Ramos (cell line): ENCODE measurements at regions not wholly inside any gene's neighbourhood (a gene's known extent, or its start where the extent isn't known, plus 50 kb on each side); places are given as distances from the start of the nearest gene placed in this dataset.

Source experiments
- in situ Hi-C: fragments of 300-500 bp; cut with MboI; formaldehyde crosslinking; loops from one replicate; pipeline ENCODE4 v1.14.3; 2022; ENCODE audit warnings: low sequenced_read_pairs; ENCODE audit not compliant: unreplicated experiment

DNA sequence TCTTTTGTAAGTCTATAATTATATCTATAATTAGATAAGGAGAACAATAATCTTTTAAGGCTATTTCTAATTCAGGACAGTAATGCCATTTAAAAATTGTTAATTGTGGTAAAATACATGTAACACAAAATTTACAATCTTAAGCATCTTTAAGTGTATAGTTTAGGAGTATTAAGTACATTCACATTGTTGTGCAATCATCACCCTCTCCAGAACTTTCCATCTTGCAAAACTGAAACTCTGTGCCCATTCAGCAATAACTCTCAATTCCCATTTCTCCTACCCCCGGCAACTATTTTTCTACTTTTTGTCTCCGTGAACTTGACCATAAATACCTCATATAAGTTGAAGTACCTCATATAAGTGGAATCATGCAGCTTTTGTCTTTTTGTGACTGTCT lies 93.9 kb upstream of the KCNA3 start:
- in situ Hi-C loops: no loop called here

GRCh38 chr1:110766336-110766647 lies 91.6 kb upstream of the KCNA3 start:
- in situ Hi-C loops: no loop called here

DNA sequence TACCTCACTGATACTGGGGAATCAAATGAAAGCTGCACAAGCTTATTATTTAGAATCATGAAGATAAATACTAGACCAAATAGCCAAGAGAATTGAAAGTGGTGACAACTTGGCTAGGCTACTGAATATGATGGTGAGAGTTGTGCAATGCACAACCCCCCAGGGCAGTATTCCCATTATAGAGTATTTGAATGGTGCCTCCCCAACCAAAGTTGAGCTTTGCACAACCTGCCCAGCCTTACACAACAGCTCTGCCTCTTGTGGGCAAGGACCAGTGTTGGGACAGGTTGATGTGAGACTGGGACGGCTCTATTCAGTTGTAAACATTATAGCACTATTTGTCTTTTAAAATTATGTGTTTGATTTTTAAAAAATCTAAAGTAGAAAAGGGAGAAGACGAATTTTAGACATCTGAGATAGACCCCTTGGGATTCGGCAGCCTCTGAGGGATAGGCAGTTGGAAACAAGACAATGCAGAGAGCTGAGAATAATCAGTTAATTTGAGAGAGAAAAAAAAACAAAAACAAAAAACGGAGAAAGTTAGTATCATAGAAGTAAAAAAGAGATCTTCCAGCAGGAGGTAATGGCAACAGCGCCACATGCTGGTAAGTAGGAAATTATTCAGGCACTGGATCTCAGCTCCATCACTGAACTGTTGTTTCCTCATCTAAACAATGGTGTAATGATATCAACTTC lies 91.0 kb upstream of the KCNA3 start:
- in situ Hi-C loops: no loop called here

GRCh38 chr1:110763149-110763548 lies 88.4 kb upstream of the KCNA3 start:
- in situ Hi-C loops: no loop called here

GRCh38 chr1:110760321-110760720 lies 85.6 kb upstream of the KCNA3 start:
- in situ Hi-C loops: no loop called here

DNA sequence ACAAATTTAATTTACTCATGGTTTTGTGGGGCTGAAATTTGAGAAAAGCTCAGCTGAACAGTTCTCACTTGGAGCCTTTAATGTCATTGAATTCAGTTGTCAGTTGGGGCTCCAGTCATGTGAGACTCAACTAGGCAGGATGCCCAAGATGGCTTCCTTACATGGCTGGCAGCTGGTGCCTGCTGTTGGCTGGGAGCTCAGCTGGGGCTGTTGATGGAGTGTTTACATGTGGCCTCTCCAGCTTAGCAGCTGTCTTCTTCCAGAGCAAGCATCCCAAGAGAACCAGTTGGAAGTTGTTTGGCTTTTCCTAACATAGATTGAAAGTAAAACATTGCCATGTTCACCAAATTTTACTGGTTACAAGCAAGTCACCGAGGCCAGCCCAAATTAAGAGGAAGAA lies 81.8 kb upstream of the KCNA3 start:
- in situ Hi-C loops: no loop called here

DNA sequence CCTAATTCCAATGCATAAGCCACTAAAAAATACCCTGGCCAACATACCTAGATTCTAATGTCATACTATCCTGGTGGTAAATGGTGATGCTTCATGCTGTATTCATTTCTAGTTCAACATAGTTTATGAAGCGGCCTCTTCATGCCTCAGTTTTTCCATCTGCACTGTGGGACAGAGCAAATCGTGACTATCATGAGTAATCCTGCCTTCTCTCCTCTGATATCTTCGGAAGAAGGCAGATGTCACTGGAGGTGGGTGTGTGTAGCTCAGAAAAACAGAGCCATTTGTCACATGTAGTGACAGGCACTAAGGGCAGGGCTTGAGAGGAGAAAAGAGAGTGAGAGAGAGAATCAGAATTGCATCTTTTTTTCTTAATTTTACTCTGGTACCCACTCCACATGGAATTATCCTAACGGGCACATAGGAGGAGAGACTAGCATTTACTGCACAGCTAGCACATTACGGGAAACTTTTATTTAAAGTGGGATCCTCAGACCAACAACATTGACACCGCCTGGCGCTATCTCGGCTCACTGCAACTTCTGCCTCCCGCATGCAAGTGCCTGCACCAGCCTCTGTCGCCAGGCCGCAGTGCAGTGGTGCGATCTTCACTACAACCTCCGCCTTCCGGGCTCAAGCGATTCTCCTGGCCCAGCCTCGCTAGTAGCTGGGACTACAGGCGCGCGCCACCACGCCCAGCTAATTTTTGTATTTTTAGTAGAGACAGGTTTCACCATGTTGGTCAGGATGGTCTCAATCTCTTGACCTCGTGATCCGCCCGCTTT lies 78.4 kb upstream of the KCNA3 start:
- in situ Hi-C loops: no loop called here

DNA sequence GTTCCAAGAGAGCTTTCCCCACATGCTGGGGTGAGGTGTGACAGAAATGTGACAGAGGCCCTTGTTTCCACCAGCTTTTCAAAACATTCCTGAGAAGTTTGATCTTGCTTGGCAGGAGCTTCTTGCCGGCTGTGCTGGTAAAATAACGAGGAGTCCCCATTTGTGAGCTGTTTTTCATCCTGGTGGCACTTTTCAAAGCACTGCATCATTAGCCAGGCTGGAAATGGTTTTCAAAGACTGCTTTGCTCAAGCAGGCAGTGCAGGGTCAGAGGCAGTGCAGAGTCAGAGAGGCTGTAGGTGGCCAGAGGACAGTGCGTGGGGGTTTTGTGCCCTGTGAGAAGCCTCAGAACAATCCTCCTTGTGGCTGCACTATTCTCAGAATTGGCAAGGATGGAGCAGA lies 75.8 kb upstream of the KCNA3 start:
- in situ Hi-C loops: no loop called here

DNA sequence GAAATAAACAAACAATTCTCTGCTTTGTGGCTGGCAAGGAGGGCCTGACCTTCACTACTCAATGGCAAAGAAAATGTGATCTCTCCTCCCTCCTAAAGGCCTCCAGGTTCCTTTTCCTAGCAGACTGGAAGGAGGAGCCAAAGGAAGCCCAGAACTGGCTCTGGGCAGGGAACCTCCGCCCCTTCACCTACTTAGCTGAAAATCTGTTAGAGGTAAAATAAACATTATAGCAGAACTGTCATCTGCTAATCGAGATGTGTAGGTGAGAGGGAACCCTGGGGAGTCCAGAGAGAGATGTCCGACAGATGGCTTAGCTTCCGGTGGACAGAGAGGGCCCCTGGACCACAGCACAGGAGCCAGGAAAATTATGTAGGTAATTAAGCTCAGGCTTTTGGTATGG lies 75.2 kb upstream of the KCNA3 start:
- in situ Hi-C loops: no loop called here

DNA sequence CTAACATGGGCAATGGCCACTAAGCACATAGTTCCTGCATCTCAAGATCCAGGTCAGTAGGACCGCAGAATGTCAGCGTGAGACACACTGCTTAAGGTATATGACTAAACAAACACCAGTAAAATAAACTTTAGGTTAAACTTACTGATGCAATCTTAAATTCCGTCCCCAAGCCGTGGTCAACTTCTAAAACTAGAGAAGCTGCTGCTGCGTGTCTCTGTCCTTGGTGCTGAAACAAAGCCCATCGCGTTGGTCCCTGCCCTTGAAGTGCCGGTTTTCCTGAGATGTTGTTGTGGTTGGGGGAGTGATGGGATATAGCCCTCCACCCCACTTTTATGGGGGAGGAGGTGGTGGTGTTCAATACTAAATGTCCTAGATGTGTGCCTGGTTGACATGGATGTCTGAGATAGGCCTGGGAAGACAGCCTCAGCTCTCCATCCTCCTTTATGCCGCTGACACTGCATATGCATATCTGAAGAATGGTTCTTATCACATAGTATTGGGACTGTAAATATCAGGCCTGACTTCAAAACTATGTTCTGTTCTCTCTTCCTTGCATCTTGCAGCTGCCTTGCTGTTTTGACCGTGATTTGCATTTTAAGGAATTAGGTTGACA lies 72.0 kb upstream of the KCNA3 start:
- in situ Hi-C loops: no loop called here

DNA sequence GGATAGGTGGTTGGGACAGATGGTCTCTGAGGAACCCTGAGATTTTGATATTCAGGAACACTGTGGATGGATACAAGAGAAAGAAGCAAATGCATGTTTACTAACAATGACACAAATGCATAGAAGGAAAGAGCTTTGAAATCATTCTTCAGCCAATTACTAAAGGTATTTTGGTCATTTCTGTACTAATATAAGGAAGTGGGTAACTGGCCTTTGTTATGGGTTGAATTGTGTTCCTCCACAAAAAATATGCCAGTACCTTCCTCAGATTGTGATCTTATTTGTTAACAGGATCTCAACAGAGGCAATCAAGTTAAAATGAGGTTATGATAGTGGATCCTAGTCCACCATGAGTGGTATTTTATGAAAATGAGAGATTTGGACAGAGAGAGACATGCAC lies 68.7 kb upstream of the KCNA3 start:
- in situ Hi-C loops: no loop called here

DNA sequence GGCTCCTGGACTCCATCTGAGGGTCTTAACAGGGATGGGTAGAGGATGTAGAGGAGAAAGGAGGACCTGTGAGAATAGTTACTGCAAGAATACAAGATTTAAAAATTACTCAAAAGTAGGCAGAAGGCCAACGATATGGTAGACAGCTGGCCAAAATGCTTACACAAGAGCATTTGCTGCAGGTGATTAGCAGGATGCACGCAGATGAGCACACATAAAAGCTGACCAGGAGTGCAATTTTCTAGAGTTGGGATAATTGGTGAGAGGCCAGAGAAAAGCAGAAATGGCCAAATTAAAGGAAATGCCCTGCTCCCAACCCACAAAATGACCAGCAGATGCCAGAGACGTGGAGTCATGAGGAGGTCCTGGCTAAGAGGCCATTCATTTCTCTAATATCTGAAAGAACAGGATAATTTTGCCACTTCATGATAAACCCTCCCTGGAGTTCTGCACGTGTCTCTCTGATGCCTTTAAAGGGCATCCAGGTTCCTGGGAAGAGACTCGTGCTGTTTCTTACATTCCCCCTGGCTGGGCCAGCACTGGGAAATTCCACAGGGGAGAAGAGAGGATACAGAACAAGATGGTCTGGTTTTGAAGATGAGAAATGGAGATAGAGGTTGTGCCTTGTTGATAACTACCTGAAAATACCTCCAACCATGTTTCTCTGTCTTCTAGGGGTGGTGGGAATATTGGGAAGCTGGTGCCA lies 62.3 kb upstream of the KCNA3 start:
- in situ Hi-C loops: no loop called here

DNA sequence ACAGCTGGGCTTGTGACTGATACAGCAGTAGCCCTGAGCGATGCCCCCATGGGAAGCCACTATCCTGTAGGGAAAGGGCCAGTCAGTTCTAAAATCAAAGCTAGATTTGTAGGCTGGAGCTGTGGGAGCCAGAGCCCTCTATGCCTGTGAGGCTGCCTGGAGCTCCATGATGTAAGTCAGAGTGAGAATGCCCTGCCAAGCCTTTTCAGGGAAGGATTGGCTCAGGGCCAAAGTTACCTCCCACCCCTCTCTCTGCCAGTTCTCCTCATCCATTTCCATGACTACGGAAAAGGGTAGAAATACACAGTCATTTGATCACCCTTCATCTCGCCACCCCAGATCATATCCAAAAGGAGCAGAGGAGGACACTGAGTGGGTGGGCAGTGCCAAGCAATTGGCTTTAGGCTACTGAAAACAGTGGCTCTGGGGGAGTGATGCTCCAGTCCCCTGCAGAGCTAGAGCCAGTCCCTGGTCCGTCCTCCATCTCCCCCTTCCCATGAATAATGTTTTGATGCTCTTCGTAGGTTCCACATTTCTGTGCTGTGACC lies 59.5 kb upstream of the KCNA3 start:
- in situ Hi-C loops: no loop called here

- in situ Hi-C loops: no loop called here
Measured at GRCh38 chr1:110731529-110731928, 56.8 kb upstream of the KCNA3 start.

- in situ Hi-C loops: no loop called here
Measured at GRCh38 chr1:110728388-110729001, 53.8 kb upstream of the KCNA3 start.

GRCh38 chr1:110727246-110727645 lies 52.5 kb upstream of the KCNA3 start:
- in situ Hi-C loops: no loop called here

GRCh38 chr1:110726755-110727154 lies 52.0 kb upstream of the KCNA3 start:
- in situ Hi-C loops: no loop called here
